Esophagus mucosa (tissue), 1 donor: ENCODE measurements at regions not wholly inside any gene's neighbourhood (a gene's known extent, or its start where the extent isn't known, plus 50 kb on each side); places are given as distances from the start of the nearest gene placed in this dataset.

Source experiments
- ATAC-seq: fragments of 200-7000 bp; cut with Tn5 transposase; one replicate; pipeline ENCODE4 v1.9.1; 2020
- donor health status: DM: yes; HTN: yes; CAD: no.

GRCh38 chr12:106001105-106001836, 137.5 kb downstream of the NUAK1 start:
- no peak for ATAC-seq

DNA sequence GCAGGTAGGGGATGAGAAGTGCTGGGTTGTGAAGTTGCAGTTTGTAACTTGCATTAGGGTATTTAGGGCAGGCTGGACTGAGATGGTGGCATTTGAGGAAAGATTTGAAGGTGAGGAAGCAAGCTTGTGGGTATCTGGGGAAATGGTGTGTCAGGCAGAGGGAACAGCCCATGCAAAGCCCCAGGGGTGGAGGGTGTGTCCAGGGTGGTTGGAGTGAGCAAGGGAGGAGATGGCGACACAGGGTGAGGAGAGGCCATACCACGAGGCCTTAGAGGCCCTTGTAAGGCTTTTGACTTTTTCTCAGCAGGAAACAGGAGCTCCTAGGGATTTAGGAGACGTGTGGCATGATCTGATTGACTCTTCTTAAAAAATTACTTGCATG, 136.9 kb downstream of the NUAK1 start:
- ATAC-seq, result peak; percentile 32

- ATAC-seq, result no peak
Observed at GRCh38 chr12:106003297-106003696, 135.5 kb downstream of the NUAK1 start.

- no peak for ATAC-seq
Observed at GRCh38 chr12:106004289-106004688, 134.5 kb downstream of the NUAK1 start.

GRCh38 chr12:106006382-106006781, 132.4 kb downstream of the NUAK1 start:
- no peak for ATAC-seq

- ATAC-seq, result no peak
Observed at GRCh38 chr12:106006940-106007339, 131.8 kb downstream of the NUAK1 start.

DNA sequence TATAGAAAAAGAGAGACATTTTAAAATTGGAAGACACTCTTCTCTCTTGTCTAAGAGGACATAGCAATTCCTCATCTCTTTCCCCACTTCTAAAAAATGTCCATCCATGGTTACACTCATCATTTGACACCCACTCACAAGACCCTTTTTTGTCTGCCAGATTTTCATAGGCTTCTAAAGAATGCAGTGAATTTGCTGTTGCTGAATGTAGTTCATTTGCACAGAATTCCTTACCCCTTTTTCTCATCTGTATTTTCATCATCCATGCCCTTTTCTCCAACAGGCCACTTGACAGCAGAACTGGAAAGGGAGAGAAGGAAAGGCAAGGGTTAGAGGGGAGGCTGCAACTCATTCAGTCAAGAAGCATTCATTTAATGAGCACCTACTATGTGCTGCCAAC, 128.0 kb downstream of the NUAK1 start:
- ATAC-seq, result no peak
